ENCODE measurements at regions not wholly inside any gene's neighbourhood (a gene's known extent, or its start where the extent isn't known, plus 50 kb on each side); places are given as distances from the start of the nearest gene placed in this dataset.

- TF ChIP-seq SP1 (IDR thresholded peaks at IDR 0.05; ENCODE audit: low read depth, low read length) = no peak
- no peak for TF ChIP-seq RAD21 (IDR thresholded peaks at IDR 0.05 in 1 of 2, conservative IDR thresholded peaks at IDR 0.05 in 1 of 2; ENCODE audit: low read depth in 2 of 2, low read length in 2 of 2)
- TF ChIP-seq, protein P1, sequence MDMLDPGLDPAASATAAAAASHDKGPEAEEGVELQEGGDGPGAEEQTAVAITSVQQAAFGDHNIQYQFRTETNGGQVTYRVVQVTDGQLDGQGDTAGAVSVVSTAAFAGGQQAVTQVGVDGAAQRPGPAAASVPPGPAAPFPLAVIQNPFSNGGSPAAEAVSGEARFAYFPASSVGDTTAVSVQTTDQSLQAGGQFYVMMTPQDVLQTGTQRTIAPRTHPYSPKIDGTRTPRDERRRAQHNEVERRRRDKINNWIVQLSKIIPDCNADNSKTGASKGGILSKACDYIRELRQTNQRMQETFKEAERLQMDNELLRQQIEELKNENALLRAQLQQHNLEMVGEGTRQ (IDR thresholded peaks at IDR 0.05; ENCODE audit: low read length) = no peak
- no peak for TF ChIP-seq CREB1 (IDR thresholded peaks at IDR 0.05)
Observed at GRCh38 chr15:66937588-66937987, 127.8 kb upstream of the SMAD3 start.
